Stimulated activated CD4-positive, alpha-beta T cell treated with anti-CD3 and anti-CD28 coated beads, Interleukin-15, amount 100 ng/mL, for 24 hours (primary cell): ENCODE measurements at regions not wholly inside any gene's neighbourhood (a gene's known extent, or its start where the extent isn't known, plus 50 kb on each side); places are given as distances from the start of the nearest gene placed in this dataset.
"Not testable (repeated sequence)": the region's sequence is repeated elsewhere in the genome, so short reads cannot be mapped to it uniquely, and the experiment has no call there.

Experiments
- DNase-seq: peaks from one replicate; pipeline ENCODE4 v3.0.0-alpha.2; 2020

DNA sequence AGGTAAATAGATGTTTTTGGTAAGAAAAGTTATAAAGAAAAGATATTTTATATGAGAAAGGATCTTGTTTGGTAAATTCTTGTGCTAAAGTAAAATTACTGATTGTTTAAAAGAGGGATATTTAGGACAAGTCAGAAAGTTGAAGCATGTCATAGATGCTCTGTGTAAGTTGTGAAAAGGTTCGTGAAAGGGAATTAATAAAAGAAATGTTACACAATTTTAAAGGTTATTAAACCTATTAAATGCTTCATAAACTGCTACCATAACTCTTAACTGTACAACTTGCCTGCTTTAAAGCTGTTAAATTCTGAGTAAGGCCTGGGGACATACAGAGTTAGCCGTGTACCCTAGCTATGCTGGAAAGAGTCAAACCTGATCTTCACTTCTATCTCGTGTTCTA, 634.1 kb downstream of the ACTR3B start:
- DNase-seq: no peak

DNA sequence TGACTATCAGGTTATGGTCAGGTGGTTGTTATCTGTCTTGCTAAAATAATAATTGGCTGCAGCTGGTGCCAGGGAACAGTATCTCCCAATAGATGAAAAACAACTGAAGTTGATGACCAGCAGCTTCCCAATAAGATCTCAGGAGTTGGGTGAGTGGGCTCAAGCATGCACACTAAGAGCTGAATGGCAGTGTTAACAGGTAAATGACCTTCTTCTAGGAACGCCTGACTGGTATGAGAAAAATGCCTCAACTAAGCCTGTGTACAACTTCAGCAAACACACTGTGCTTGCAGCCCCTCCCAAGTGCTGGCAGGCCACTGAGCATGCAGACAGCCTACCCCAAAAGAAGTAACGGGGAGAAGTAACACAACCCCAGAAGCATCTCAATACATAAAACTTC, 636.9 kb downstream of the ACTR3B start:
- no peak for DNase-seq

DNA sequence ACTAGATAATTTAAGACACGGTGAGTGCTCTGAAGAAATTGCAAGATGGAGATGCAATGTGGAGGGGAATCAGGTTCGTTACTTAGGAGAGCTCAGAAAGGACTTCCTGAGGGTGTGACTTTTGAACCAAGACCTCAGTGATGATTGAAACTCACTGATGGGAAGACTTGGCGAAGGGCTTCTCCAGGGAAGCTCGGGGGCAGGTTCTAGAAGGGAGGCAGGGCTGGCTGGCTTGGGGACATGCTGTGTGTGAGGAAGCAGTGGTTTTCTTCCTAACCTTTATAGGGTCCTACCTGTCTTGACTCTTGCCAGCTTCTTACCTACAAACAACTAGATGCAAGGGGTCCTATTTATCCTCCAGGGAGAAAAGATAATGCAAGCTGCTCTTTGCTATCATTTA, 637.9 kb downstream of the ACTR3B start:
- DNase-seq: no peak

DNA sequence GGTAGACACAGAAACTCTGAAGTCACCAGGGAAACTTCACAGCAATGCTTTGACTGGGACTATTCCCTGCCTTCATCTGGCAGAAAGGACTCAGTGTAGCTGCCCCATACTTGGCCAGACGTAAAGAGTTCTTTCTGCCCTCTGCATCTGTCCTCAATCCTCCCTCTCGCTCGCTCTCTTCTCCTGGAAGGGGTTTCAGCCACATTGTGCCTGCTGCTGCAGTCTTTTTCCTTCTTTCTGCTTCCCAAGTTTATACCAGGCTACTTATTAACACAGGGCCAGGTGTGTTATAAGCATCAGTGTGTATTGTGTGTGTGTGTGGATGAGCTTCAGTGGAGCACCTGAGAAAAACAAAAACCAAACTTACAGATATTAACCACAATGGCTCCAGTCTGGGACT, 638.4 kb downstream of the ACTR3B start:
- no peak for DNase-seq

DNA sequence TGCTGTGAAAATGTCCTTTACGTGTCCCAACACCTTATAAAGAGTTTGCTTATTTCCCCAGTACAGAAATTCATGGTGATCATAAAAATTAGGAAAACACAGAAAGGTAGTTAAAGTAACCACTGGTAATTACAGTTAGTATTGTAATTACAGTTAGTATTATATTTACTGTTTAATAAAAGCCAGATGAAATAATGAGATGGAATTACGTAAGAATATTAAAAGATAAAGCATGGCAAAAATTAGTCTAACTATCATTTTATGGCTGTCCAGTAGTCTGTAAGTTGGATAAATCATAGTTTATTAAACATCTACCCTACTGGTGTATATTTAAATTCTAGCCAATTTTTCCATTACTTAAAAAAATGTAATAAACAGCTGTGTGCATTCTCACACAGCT, 638.8 kb downstream of the ACTR3B start:
- DNase-seq: no peak

DNA sequence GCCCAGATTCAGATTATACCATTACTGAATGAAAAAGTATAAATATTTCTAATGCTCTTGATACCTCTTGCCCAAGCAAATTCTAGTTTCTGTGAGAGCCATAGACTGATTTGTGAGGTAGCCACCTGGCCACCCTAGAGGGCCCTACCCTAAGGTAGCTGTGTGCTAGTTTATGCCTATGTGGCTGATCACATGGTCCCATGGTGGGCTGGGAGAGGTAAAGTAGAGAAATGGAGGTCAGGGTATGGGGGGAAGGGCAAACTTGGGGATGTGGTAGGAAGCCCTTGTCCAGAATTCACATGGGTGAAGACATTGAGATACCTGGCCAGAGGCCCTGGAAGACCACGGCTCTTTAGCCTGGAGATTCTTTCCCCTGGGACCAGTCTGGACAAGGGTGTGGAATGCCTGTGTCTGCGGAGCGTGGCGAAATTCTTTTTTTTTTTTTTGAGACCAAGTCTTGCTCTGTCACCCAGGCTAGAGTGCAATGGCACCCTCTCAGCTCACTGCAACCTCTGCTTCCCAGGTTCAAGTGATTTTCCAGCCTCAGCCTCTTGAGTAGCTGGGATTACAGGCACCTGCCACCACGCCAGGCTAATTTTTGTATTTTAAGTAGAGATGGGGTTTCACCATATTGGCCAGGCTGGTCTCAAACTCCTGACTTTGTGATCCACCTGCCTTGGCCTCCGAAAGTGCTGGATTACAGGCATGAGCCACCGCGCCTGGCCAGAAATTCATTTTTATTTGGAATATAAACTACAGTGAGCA, 639.4 kb downstream of the ACTR3B start:
- no peak for DNase-seq

DNA sequence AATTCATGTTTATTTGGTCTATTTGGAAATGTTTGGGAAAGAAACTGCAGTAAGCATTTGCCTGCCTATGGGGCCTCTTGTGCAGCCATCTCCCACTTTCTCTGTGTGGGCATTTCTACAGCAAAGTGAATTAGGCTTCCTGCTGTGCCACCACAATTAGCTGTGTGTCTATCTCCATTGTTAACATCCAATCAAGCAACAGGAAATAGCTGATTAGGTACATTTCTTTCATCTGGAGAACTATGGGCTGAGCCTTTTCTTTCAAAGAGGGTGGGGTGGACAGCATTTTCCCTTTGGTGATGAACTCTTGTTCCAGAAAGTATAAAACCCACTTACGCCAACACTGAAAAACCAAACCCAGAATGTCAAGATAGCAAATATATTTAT, 640.0 kb downstream of the ACTR3B start:
- DNase-seq: no peak

DNA sequence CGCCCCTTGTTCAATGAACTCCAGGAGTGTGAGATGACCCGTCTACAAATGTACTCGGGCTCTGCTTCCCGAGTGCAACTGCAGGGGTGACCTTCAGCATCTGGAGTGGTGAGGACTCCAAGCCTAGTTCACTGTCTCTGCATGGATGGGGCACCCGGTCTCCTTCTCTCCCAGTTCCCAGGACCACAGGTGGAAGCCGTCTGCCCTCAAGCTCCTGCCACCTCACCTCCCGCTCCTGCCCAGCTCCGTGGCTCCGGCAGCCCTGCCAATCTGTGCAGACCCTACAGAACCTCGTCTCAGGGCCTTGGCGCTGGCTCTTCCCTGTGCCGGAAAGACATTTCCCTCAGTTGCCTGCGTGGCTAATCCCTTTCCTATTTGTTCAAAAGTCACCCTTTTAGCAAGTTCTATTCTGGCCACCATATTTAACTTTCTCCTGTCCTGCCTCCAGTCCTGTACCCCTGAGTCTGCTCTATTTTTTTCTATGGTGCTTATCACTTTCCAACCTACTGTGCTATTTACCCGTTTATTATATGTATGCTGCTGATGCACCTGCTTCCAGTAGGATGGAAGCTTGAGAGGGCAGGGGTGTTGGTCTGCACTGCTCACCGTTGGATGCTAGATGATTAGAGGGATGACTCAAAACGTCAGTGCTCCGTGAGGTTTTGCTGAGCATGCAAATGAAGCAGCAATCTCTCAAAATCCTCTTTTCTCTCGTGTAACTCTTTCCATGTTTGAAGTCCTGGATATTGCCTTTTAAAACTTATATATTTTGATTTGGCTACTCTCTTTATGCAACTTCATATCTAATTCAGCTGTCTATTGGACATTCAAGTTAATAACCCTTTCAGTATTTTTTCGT, 641.4 kb downstream of the ACTR3B start:
- no peak for DNase-seq

DNA sequence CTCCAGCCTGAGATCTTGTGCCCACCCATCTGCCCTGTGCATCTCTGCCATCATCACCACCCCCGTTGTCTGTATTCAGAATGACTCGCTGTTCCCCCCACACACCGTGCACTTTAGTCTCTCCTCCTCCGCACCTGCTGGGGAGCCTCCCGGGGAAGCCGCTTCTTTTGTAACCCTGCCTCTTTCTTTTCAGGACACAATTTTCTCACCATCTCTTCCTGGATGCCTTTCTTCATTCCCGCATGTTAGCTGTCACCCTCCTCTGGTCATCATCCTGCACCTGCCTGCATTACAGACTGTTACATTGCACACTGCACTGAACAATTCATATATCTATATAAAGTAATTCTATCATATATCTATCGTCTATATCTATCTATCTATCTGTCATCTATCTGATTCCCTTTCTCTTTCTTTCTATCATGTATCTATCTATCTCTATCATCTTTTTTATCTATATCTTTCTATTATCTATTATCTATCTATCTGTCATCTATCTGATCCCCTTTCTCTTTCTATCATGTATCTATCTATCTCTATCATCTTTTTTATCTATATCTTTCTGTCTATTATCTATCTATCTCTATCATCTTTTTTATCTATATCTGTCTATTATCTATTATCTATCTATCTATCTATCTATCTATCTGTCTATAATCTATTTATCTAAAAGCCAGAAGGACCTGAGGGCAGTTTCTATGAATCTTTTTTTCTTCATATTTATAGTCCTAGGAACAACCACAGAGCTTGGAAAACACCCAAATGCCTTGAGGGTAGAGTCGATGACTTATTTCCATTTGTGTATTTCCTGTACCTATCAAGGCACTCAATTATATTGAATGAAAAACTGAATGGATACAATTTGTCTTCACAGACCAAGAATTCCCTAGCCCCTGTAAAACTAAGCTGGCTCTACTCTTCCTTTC, 642.5 kb downstream of the ACTR3B start:
- no peak for DNase-seq

DNA sequence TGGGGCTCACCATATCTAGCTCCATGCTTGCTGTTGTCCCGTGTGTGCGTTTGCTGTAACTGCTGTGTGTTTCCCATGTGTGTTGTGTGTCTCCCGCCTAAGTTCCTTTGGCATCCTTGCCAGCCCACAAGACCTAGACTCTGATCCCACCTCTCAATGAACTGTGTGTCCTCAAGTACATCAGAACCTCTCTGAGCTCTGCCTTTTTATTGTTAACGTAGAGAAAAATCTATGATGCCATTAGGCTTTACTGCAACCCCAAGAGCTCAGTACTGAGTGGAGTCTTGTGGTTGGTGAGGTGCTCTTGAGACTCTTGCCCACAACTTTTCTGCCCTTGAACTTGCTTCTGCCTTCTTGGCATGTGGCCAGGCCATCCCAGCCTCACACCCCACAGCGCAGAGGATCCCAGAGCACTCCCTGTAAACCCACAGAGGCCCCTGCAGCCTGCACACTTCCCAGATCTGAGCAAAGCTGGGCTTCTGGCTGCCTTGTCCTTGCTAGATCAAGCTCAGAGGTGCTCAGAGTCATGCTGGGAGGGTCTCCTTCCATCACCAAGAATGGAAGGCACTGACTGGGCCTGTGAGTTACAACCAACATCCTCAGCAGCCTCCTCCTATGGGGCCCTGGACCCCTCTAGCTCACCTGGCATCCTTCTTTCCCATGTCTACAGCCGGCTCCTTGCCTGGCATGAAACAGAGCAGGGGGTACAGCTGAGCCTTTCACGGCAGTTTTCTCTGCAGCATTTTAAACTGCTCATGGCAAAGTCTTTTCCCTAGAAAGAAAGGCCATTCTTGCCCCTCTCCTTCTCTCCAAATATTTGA, 643.4 kb downstream of the ACTR3B start:
- DNase-seq: no peak

DNA sequence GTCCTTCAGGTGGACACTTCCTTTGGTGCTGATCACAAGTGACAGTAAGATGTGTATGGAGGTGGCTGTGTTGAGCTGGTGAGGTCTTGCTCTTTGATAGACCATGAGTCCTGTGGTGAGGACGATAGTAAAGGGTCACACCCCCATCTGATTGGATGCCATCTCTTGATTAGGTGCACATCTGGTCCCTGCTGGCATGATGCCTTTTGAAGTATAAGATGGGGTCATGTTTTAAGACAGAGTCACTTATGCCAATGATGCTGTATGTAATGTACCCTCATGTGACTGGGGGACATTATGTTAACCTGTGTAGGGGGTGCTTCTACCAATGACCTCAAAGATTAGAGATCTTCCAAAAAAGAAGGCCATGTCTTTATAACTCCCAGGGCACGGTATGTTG, 644.6 kb downstream of the ACTR3B start:
- no peak for DNase-seq

DNA sequence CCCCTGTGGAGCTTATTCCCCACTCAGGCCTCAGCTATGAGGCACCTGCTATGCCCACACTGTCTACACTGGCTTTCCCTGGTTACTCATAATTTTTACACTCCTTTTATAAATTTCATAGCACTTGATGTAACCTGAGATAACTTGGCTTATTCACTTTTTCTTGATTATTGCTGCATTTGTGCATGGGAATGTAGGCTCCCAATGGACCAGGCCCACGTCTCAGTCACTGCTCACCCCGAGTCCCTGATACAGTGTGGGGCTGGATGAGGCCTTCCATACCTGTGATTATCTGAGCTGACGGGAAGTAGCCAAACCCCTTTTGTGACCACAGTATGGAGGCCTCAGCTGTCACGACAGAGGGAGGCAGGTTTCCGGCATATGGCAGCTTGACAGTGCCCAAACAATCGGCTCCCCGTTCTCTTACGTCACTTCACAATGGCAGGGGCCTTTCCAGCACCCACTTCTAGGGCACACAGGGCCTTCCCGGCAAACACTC, 645.3 kb downstream of the ACTR3B start:
- DNase-seq: no peak

DNA sequence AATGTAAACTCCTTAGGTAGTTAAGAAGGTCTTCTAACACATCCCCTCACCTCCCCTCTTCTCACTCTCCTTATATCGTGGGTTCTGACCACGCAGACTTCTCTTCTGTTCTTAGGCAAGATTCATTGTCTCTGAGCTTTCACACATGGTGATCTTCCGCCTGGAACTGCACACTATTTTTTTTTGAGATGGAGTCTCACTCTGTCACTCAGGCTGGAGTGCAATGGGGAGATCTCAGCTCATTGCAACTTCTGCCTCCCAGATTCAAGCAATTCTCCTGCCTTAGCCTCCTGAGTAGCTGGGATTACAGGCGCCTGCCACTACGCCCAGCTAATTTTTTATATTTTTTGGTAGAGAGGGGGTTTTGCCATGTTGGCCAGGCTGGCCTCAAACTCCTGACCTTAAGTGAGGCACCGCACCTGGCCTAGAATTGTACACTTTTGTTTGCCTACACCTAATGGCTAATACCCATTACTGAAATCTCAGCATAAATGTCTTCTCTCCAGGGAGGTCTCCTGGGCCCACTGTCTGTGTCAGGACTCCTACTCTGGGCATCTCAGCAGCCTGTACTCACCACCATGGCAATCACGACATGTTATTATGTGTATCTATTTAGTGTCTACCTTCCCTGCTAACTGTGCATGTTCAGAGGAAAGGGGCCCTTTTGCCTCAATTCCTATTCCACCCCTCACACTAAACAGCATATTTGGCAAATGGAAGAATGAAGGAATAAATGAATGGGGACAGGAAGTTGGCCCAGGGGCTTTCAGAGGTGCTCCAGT, 646.3 kb upstream of the DPP6 start:
- no peak for DNase-seq

DNA sequence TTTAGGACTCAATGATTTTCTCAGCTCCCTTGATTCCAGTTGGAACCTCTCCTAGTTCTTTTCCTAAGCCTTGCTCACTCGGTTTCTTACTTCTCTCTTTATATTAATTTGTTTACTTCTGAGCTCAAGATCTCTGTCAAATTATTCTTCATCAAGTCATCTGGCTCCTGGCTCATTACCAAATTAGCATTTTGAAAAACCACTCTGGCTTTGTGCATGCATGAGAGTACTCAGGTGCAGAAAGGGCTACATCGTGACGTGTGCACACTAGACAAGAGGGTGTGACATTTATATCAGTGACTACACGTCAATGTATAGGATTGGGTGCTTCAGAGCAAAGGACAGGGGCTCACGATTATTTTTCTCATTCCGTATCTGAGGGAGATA, 645.7 kb upstream of the DPP6 start:
- DNase-seq: no peak

DNA sequence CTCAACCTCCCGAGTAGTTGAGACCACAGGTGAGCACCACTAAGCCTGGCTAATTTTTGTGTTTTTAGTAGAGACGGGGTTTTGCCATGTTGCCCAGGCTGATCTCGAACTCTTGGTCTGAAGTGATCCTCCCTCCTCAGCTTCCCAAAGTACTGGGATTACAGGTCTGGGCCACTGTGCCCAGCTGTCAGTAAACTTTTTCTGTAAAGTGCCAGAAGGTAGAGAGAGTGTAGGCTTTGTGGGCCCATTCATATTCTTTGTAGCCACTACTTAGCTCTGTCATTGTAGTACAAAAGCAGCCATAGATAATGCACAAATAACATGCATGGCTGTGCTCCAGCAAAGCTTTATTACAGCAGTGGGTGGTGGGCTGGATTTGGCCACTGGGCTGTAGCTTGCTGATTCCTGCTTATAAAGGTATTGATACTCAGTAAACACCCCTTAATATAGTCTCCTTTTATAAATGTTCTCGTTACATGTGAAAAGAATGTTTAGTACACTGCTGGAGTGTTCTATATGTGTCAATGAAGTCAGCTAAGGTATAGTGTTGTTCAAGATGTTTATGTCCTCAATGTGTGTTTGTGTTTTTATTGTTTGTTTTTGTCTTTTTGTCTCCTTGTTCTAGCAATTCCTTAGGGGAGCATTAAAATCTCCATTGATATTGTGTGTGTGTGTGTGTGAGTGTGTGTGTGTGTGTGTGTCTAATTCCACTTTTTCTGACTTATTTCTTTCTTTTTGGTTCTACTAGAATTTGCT, 644.7 kb upstream of the DPP6 start:
- no peak for DNase-seq

DNA sequence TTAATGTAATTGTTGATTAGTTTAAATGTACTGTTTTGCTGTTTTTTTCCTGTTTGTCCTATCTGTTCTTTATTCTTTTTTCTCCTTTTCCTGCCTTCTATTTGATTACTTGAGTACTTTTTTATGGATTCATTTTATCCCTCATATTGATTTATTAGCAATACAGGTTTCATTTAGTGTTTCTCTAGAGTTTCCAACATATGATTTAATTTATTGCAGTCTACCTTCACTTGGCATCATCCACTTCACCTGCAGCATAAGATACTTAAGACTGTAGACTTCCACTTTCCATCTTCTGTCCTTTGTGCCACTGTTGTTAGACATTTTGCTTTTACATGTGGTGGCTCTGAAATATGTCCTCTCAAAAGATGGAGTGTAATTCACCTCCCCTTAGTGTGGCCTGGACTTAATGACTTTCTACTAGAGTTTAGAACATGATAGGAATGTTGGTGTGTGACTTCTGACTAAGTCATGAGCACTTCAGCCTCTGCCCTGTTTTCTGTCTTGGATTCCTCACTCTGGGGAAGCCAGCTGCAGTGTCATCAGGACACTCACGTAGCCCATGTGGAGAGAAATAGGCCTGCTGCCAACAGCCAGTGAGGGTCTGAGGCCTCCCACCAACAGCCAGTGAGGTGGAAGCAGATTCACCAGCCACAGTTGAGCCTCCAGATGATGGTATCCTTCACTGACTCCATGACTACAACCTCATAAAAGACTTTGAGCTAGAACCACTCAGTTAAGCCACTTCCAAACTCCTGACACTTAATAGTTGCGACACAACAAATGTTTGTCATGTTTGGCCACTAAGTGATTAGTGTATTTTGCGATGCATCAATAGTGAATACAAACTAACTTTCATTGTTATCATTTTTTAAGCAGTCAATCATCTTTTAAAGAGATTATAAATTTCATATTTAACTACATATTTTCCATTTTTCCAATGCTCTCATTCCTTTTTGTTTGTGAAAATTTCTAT, 643.5 kb upstream of the DPP6 start:
- no peak for DNase-seq

DNA sequence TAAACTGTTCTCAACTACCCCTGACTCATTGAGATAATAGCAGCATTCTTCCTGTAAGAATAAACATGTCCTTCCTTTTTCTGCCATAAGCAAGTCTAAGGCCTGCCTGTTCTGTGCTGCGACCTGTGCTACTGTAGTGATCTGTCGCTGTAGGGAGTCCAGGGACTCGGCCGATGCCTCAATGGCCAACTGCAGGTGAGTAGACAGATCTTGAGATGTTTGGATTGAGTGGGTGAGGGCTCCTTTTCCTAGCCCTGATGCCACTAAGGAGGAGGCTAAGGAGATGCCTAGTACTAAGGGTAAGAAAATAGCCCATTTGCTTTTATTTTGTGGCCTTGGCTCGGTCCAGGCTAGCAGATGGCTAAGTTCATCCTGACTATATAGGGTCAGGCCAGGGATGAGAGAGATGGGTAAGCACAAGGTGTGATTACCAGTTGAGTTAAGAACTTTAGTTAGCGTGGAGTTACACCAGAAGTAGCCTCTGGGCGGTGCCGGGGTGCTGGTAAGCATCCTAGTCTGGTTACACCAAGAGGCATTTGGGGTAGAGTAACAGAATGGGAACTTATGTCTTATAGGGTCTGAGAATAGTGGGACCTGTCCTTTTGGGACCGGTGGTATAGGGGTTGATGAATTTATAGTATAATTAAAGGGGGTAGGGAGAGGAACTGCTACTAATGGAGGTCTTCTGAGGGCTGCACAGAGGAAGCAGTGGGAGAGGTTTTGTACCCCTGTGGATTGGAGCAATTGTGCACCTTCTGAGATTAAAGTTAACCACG, 642.4 kb upstream of the DPP6 start:
- DNase-seq: not testable (repeated sequence)

DNA sequence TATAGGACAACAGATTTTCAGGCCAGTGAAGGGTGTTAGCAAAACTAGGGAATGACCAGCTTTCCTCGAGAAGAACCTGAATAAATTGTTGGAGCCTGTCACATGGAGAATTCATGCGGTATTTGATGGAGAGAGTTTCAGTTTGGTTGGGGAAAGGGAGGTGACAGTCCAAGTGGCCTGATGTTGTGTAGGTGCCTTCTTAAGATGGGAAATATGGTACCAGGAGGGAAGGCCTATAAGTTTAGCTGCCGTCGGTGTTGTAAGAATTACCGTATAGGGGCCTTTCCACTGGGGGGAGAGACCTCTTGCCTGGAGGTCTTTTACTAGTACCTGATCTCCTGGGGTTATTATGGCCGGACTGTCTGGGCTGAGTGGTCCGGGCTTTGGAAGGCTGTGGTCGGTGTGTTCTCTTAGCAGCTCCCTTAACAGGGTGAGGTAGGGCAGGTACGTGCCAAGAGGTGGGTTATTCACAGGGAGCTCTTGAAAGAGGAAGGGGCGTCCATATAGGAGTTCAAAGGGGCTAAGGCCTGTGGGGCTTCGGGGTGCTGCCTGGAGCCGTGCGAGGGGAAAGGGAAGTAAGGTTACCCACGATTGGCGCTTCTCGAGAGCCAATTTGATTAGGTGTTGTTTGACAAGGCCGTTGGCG, 641.1 kb upstream of the DPP6 start:
- not testable (repeated sequence) for DNase-seq
